Nephron progenitor cell (in vitro differentiated cells): ENCODE measurements at regions not wholly inside any gene's neighbourhood (a gene's known extent, or its start where the extent isn't known, plus 50 kb on each side); places are given as distances from the start of the nearest gene placed in this dataset.

Experiments
- DNase-seq: peaks from one replicate; pipeline ENCODE4 v3.0.0; 2021
- H3K27ac Mint-ChIP-seq: 2 replicates; pipeline ENCODE4 v1.8.0; 2021; ENCODE audit warnings: mild to moderate bottlenecking, moderate library complexity, mixed read lengths
- H3K27me3 Mint-ChIP-seq: 2 replicates; pipeline ENCODE4 v1.8.0; 2021; ENCODE audit warnings: mild to moderate bottlenecking, low read depth, mixed read lengths; ENCODE audit not compliant: poor library complexity
- H3K36me3 Mint-ChIP-seq: 2 replicates; pipeline ENCODE4 v1.8.0; 2021; ENCODE audit warnings: low read depth, mixed read lengths
- H3K4me1 Mint-ChIP-seq: 2 replicates; pipeline ENCODE4 v1.8.0; 2021; ENCODE audit warnings: mixed read lengths
- H3K4me3 Mint-ChIP-seq: 2 replicates; pipeline ENCODE4 v1.8.0; 2021; ENCODE audit warnings: mild to moderate bottlenecking, moderate library complexity, mixed read lengths
- H3K9me3 Mint-ChIP-seq: 2 replicates; pipeline ENCODE4 v1.8.0; 2021; ENCODE audit warnings: mild to moderate bottlenecking, moderate library complexity, mixed read lengths
- CTCF ChIP-seq: fragments of 200-600 bp; sonication (generic); IDR thresholded peaks from 2 replicates; pipeline ENCODE4 v1.5.0; 2021; ENCODE audit warnings: antibody characterized with exemption

- H3K27ac Mint-ChIP-seq: no peak overlapping the region
These were observed 62.7 kb upstream of the NECTIN1 start for GRCh38 chr11:119791701-119792151.

GRCh38 chr11:119791047-119791446 lies 62.0 kb upstream of the NECTIN1 start:
- H3K4me3 Mint-ChIP-seq: no peak overlapping the region
- peaks cover 24% of the 10 kb centered on the region for H3K27me3 Mint-ChIP-seq
- peaks cover 50% of the 10 kb centered on the region for H3K4me1 Mint-ChIP-seq
- no peaks in the 10 kb centered on the region for H3K9me3 Mint-ChIP-seq
- no peak for TF ChIP-seq CTCF
- no peaks in the 10 kb centered on the region for H3K36me3 Mint-ChIP-seq
- no peak overlapping the region for H3K27ac Mint-ChIP-seq
- DNase-seq: no peak

More at GRCh38 chr11:119791701-119792151, 62.7 kb upstream of the NECTIN1 start:
- DNase-seq: no peak
- Mint-ChIP-seq H3K27me3 (peaks cover 24% of the 10 kb centered on the region), H3K9me3 (no peaks in the 10 kb centered on the region), H3K4me3 (no peak overlapping the region), H3K4me1 (peaks cover 57% of the 10 kb centered on the region), H3K36me3 (no peaks in the 10 kb centered on the region)
- TF ChIP-seq CTCF: no peak

- no peak for DNase-seq
- no peaks in the 10 kb centered on the region for H3K36me3 Mint-ChIP-seq
These were observed 61.5 kb upstream of the NECTIN1 start for GRCh38 chr11:119790476-119790875.

GRCh38 chr11:119789766-119790407 lies 60.9 kb upstream of the NECTIN1 start:
- Mint-ChIP-seq H3K36me3 (no peaks in the 10 kb centered on the region), H3K9me3 (no peaks in the 10 kb centered on the region), H3K27ac (no peak overlapping the region), H3K4me3 (no peak overlapping the region), H3K4me1 (peaks cover 39% of the 10 kb centered on the region), H3K27me3 (peaks cover 30% of the 10 kb centered on the region)
- DNase-seq: no peak
- no peak for TF ChIP-seq CTCF

More at GRCh38 chr11:119790476-119790875, 61.5 kb upstream of the NECTIN1 start:
- H3K27ac Mint-ChIP-seq: no peak overlapping the region
- H3K9me3 Mint-ChIP-seq: no peaks in the 10 kb centered on the region
- peaks cover 28% of the 10 kb centered on the region for H3K27me3 Mint-ChIP-seq
- no peak for TF ChIP-seq CTCF
- H3K4me1 Mint-ChIP-seq: peaks cover 45% of the 10 kb centered on the region
- H3K4me3 Mint-ChIP-seq: no peak overlapping the region

GRCh38 chr11:119788911-119789560 lies 60.0 kb upstream of the NECTIN1 start:
- TF ChIP-seq CTCF: no peak
- Mint-ChIP-seq H3K27me3 (peaks cover 30% of the 10 kb centered on the region), H3K4me3 (no peak overlapping the region), H3K27ac (no peak overlapping the region), H3K9me3 (no peaks in the 10 kb centered on the region), H3K4me1 (peaks cover 31% of the 10 kb centered on the region), H3K36me3 (no peaks in the 10 kb centered on the region)
- DNase-seq: no peak
